Upper lobe of left lung (tissue), 6 donors: ENCODE measurements at regions not wholly inside any gene's neighbourhood (a gene's known extent, or its start where the extent isn't known, plus 50 kb on each side); places are given as distances from the start of the nearest gene placed in this dataset.

Experiments used
- ATAC-seq, 2 donors: fragments of 200-7000 bp; cut with Tn5 transposase; one replicate each; pipeline ENCODE4 v1.9.1; 2022; ENCODE audit warnings: mild to moderate bottlenecking in 2 of 2, moderate library complexity in 2 of 2; ENCODE audit not compliant: low FRiP score in 2 of 2
- DNase-seq, 2 donors: peaks; one replicate each; pipeline ENCODE4 v3.0.0-alpha.2; 2019 to 2020
- H3K27ac ChIP-seq, 4 donors: fragments of 200-600 bp; sonication (generic); one replicate each; pipeline ENCODE4 v1.5.1; 2016 to 2019
- H3K27me3 ChIP-seq, 4 donors: fragments of 200-600 bp; sonication (generic); one replicate each; pipeline ENCODE4 v1.5.1; 2017 to 2019
- H3K36me3 ChIP-seq, 4 donors: fragments of 200-600 bp; sonication (generic); one replicate each; pipeline ENCODE4 v1.5.1; 2016 to 2019
- H3K4me1 ChIP-seq, 4 donors: fragments of 200-600 bp; sonication (generic); one replicate each; pipeline ENCODE4 v1.5.1; 2018 to 2019
- H3K4me3 ChIP-seq, 4 donors: fragments of 200-600 bp; sonication (generic); one replicate each; pipeline ENCODE4 v1.5.1; 2017 to 2019; ENCODE audit warnings: mild to moderate bottlenecking in 2 of 4, moderate library complexity in 1 of 4
- H3K9me3 ChIP-seq, 4 donors: fragments of 200-600 bp; sonication (generic); one replicate each; pipeline ENCODE4 v1.5.1; 2018 to 2019
- EP300 ChIP-seq, 4 donors: sonication (generic); formaldehyde crosslinking; IDR thresholded peaks; one replicate each; pipeline ENCODE4 v1.5.1; 2017; ENCODE audit warnings: antibody characterized with exemption in 4 of 4, control low read depth in 2 of 4
- POLR2A ChIP-seq, 4 donors: fragments of 450-650 bp; IDR thresholded peaks; one replicate each; pipeline ENCODE4 v1.5.1; 2016 to 2017; ENCODE audit warnings: antibody characterized with exemption in 4 of 4, mild to moderate bottlenecking in 2 of 4
- POLR2AphosphoS5 ChIP-seq, 2 donors: sonication (generic); formaldehyde crosslinking; IDR thresholded peaks; one replicate each; pipeline ENCODE4 v1.5.1; 2017; ENCODE audit warnings: antibody characterized with exemption in 2 of 2
- WGBS, 2 donors: methylation state at CpG; one replicate each; pipeline ENCODE4 v1.1.5; 2017 to 2018; 5-methylcytosine and 5-hydroxymethylcytosine counted together
- TF ChIP-seq, protein P1 (sequence below), 6 experiments: fragments of 450-650 bp in 4 of 6; fragments of 200-600 bp in 2 of 6; sonication (generic) in 2 of 6; IDR thresholded peaks; one replicate each; pipeline ENCODE4 v1.5.1; 2016 to 2019; ENCODE audit warnings: antibody characterized with exemption in 6 of 6
- donor health status: DM: no; HTN: no; CAD: no; lungs with moderate emphysema.
- donor health status: DM: no; HTN: yes; CAD: no; lungs with severe emphysema.

GRCh38 chr6:12354499-12354898, 64.3 kb downstream of the EDN1 start:
- H3K27me3 ChIP-seq: no peaks in the 10 kb centered on the region
- DNase-seq (peak in 1 of 2 donors; percentile 72), ATAC-seq (peak; percentile 49 to 87)
- H3K4me1 ChIP-seq: peaks cover 0 to 9% (median 4%) of the 10 kb centered on the region in 4 donors
- peak; percentile 50 to 64 for TF ChIP-seq POLR2AphosphoS5 (IDR thresholded peaks at IDR 0.05)
- no peak for TF ChIP-seq POLR2A (IDR thresholded peaks at IDR 0.05)
- peak; percentile 59 to 97 (median 78) for TF ChIP-seq EP300 (IDR thresholded peaks at IDR 0.05)
- H3K4me3 ChIP-seq: no peak overlapping the region
- WGBS, 2 donors: 48 to 65% methylated on average over 3 of the region's 3 CpGs
- no peaks in the 10 kb centered on the region for H3K36me3 ChIP-seq
- peak overlapping the region in 2 of 4 donors; percentile 2 to 31 for H3K27ac ChIP-seq
- H3K9me3 ChIP-seq: peaks cover 0 to 14% (median 9%) of the 10 kb centered on the region in 4 donors

- Histone ChIP-seq H3K4me3 (no peak overlapping the region), H3K27ac (no peak overlapping the region), H3K27me3 (no peaks in the 10 kb centered on the region), H3K36me3 (no peaks in the 10 kb centered on the region), H3K4me1 (peaks cover 0 to 9% (median 4%) of the 10 kb centered on the region in 4 donors), H3K9me3 (peaks cover 0 to 14% (median 9%) of the 10 kb centered on the region in 4 donors)
- ATAC-seq (no peak), DNase-seq (no peak)
- WGBS, 2 donors: 98% methylated on average over 3 of the region's 3 CpGs
- TF ChIP-seq POLR2AphosphoS5 (IDR thresholded peaks at IDR 0.05) (no peak), EP300 (IDR thresholded peaks at IDR 0.05) (no peak)
Observed at GRCh38 chr6:12355354-12355753, 65.2 kb downstream of the EDN1 start.

GRCh38 chr6:12356431-12356830, 66.3 kb downstream of the EDN1 start:
- TF ChIP-seq, protein P1, sequence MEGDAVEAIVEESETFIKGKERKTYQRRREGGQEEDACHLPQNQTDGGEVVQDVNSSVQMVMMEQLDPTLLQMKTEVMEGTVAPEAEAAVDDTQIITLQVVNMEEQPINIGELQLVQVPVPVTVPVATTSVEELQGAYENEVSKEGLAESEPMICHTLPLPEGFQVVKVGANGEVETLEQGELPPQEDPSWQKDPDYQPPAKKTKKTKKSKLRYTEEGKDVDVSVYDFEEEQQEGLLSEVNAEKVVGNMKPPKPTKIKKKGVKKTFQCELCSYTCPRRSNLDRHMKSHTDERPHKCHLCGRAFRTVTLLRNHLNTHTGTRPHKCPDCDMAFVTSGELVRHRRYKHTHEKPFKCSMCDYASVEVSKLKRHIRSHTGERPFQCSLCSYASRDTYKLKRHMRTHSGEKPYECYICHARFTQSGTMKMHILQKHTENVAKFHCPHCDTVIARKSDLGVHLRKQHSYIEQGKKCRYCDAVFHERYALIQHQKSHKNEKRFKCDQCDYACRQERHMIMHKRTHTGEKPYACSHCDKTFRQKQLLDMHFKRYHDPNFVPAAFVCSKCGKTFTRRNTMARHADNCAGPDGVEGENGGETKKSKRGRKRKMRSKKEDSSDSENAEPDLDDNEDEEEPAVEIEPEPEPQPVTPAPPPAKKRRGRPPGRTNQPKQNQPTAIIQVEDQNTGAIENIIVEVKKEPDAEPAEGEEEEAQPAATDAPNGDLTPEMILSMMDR (IDR thresholded peaks at IDR 0.05): no peak
- TF ChIP-seq POLR2AphosphoS5 (IDR thresholded peaks at IDR 0.05): no peak
- TF ChIP-seq POLR2A (IDR thresholded peaks at IDR 0.05): no peak
- TF ChIP-seq EP300 (IDR thresholded peaks at IDR 0.05): no peak
- ATAC-seq (no peak), DNase-seq (no peak)
- no peak overlapping the region for H3K27ac ChIP-seq
- H3K36me3 ChIP-seq: no peaks in the 10 kb centered on the region
- no peaks in the 10 kb centered on the region for H3K27me3 ChIP-seq
- WGBS, 2 donors: 80 to 88% methylated on average over 3 of the region's 3 CpGs
- peaks cover 0 to 9% (median 4%) of the 10 kb centered on the region in 4 donors for H3K4me1 ChIP-seq
- no peak overlapping the region for H3K4me3 ChIP-seq
- peaks cover 0 to 10% (median 5%) of the 10 kb centered on the region in 4 donors for H3K9me3 ChIP-seq

GRCh38 chr6:12356983-12357972, 67.1 kb downstream of the EDN1 start:
- TF ChIP-seq, protein P1 (IDR thresholded peaks at IDR 0.05): no peak
- TF ChIP-seq POLR2AphosphoS5 (IDR thresholded peaks at IDR 0.05): no peak
- TF ChIP-seq EP300 (IDR thresholded peaks at IDR 0.05): no peak
- no peak for TF ChIP-seq POLR2A (IDR thresholded peaks at IDR 0.05)
- ATAC-seq: peak; percentile 17 to 69

DNA sequence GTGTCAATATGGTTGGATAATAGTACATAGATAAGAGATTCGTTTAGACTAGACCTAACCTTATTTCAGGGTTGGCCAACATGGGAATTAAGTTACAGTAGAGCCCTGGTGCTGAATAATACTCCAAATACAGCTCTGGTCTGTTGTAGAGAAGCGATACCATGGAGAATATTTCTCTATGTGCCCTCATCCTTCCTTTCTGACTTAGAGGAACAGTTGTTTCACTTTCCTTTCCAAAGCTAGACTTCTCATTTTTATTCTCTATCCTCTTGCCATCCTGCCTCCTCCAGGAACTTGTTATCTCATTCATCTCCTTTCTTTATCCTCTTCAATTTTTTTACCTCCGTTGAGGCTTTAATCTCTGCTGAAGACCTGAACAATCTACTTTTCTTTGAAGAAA, 68.9 kb downstream of the EDN1 start:
- 46 to 49% methylated on average over 3 of the region's 3 CpGs for WGBS, 2 donors
- TF ChIP-seq POLR2AphosphoS5 (IDR thresholded peaks at IDR 0.05) (no peak), EP300 (IDR thresholded peaks at IDR 0.05) (no peak)
- TF ChIP-seq, protein P1 (IDR thresholded peaks at IDR 0.05): no peak

More at GRCh38 chr6:12356983-12357972, 67.1 kb downstream of the EDN1 start:
- no peak for DNase-seq
- 81 to 82% methylated on average over 11 of the region's 11 CpGs for WGBS, 2 donors
- Histone ChIP-seq H3K4me3 (no peak overlapping the region), H3K9me3 (peaks cover 0 to 1% (median 0%) of the 10 kb centered on the region in 4 donors), H3K4me1 (peaks cover 0 to 9% (median 4%) of the 10 kb centered on the region in 4 donors), H3K27ac (no peak overlapping the region), H3K27me3 (no peaks in the 10 kb centered on the region), H3K36me3 (no peaks in the 10 kb centered on the region)

More for the DNA sequence above, 68.9 kb downstream of the EDN1 start:
- H3K9me3 ChIP-seq: no peaks in the 10 kb centered on the region
- DNase-seq: no peak
- H3K27ac ChIP-seq: no peak overlapping the region
- H3K4me3 ChIP-seq: no peak overlapping the region
- no peaks in the 10 kb centered on the region for H3K27me3 ChIP-seq
- H3K36me3 ChIP-seq: no peaks in the 10 kb centered on the region
- no peak for ATAC-seq
- H3K4me1 ChIP-seq: peaks cover 2 to 9% (median 6%) of the 10 kb centered on the region in 4 donors
